ENCODE measurements at regions not wholly inside any gene's neighbourhood (a gene's known extent, or its start where the extent isn't known, plus 50 kb on each side); places are given as distances from the start of the nearest gene placed in this dataset.

DNA sequence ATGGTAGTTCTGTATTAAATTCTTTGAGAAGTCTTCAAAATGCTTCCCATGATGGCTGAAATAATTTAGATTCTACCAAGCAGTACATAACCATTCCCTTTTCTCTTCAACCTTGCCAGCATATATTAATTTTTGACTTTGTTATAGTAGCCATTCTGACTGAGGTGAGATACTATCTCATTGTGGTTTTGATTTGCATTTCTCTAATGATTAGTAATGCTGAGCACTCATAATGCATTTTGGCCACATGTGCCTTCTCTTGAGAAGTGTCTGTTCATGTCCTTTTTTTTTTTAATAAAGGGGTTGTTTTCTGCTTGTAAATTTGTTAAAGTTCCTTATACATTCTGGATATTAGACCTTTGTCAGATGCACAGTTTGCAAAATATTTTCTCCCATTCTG is 173.9 kb downstream of the CALCRL start:
- H3K27me3 ChIP-seq (ENCODE audit: control insufficient read depth, insufficient read depth, low read length), result no peaks in the 10 kb centered on the region
- TF ChIP-seq, protein P1, sequence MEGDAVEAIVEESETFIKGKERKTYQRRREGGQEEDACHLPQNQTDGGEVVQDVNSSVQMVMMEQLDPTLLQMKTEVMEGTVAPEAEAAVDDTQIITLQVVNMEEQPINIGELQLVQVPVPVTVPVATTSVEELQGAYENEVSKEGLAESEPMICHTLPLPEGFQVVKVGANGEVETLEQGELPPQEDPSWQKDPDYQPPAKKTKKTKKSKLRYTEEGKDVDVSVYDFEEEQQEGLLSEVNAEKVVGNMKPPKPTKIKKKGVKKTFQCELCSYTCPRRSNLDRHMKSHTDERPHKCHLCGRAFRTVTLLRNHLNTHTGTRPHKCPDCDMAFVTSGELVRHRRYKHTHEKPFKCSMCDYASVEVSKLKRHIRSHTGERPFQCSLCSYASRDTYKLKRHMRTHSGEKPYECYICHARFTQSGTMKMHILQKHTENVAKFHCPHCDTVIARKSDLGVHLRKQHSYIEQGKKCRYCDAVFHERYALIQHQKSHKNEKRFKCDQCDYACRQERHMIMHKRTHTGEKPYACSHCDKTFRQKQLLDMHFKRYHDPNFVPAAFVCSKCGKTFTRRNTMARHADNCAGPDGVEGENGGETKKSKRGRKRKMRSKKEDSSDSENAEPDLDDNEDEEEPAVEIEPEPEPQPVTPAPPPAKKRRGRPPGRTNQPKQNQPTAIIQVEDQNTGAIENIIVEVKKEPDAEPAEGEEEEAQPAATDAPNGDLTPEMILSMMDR (IDR thresholded peaks at IDR 0.05), result no peak
- Mint-ChIP-seq H3K4me3 (no peak overlapping the region), H3K36me3 (peaks cover 11% of the 10 kb centered on the region), H3K4me1 (no peaks in the 10 kb centered on the region), H3K27ac (no peak overlapping the region), H3K9me3 (peaks cover 8 to 20% of the 10 kb centered on the region in 2 donors), H3K27me3 (ENCODE audit: low read depth in 2 of 2) (no peaks in the 10 kb centered on the region)
- H3K4me3 ChIP-seq (ENCODE audit: low read length), result no peak overlapping the region
- H3K36me3 ChIP-seq (ENCODE audit: control insufficient read depth, insufficient read depth, low read length), result no peaks in the 10 kb centered on the region
- peaks cover 2% of the 10 kb centered on the region for H3K9me3 ChIP-seq (ENCODE audit: control insufficient read depth, insufficient read depth, low read length)
- DNase-seq, result no peak
- no peak overlapping the region for H3K27ac ChIP-seq (ENCODE audit: low read length)
- no peaks in the 10 kb centered on the region for H3K4me1 ChIP-seq (ENCODE audit: control insufficient read depth, insufficient read depth, low read length)
- intact Hi-C loops (cut with micrococcal nuclease), result no loop called here
- ATAC-seq, result no peak

DNA sequence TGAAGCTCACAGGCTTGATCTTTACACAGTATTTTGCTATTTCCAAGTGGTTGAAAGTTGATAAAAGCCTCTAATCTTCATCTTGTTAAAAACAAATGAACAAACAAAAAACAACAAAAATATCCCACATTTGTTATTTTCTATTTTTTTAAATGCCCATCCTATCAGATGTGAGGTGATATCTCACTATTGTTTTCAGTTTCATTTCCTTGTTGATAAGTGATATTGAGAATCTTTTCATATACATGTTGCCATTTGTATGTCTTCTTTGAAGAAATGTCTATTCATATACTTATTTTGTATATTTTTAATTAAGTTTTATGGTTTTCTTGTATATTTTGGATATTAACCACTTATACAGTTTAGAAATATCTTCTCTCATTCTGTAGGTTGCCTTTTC is 175.8 kb downstream of the CALCRL start:
- intact Hi-C loops (cut with micrococcal nuclease), result no loop called here
- Histone ChIP-seq H3K36me3 (ENCODE audit: control insufficient read depth, insufficient read depth, low read length) (no peaks in the 10 kb centered on the region), H3K9me3 (ENCODE audit: control insufficient read depth, insufficient read depth, low read length) (no peaks in the 10 kb centered on the region), H3K4me1 (ENCODE audit: control insufficient read depth, insufficient read depth, low read length) (no peaks in the 10 kb centered on the region), H3K27me3 (ENCODE audit: control insufficient read depth, insufficient read depth, low read length) (no peaks in the 10 kb centered on the region), H3K27ac (ENCODE audit: low read length) (no peak overlapping the region), H3K4me3 (ENCODE audit: low read length) (no peak overlapping the region)
- Mint-ChIP-seq H3K4me3 (no peak overlapping the region), H3K36me3 (peaks cover 11% of the 10 kb centered on the region), H3K4me1 (no peaks in the 10 kb centered on the region), H3K27me3 (ENCODE audit: low read depth in 2 of 2) (no peaks in the 10 kb centered on the region), H3K9me3 (peaks cover 7 to 24% of the 10 kb centered on the region in 2 donors), H3K27ac (no peak overlapping the region)
- ATAC-seq (no peak), DNase-seq (no peak)
- TF ChIP-seq, protein P1 (IDR thresholded peaks at IDR 0.05), result no peak

DNA sequence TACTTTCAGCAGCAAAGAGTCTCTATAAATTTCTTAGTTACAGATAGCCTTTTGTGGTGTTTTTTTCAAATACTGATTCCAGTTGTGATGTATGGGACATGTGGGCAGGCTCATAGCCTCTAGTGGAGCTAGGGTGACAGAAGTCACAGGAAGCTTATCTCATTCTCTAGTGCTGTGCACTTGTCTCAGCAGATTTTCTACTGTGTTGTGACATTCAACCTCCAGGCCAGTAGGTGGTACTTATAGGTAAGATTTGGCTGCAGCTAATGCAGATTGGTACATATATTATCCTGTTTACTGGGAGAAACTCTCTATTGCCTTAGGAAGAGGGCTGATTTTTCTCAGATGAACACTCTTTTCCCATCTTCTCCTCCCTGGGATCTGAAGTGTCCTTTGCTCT is 176.2 kb downstream of the CALCRL start:
- Histone ChIP-seq H3K9me3 (ENCODE audit: control insufficient read depth, insufficient read depth, low read length) (no peaks in the 10 kb centered on the region), H3K36me3 (ENCODE audit: control insufficient read depth, insufficient read depth, low read length) (no peaks in the 10 kb centered on the region), H3K27ac (ENCODE audit: low read length) (no peak overlapping the region), H3K4me1 (ENCODE audit: control insufficient read depth, insufficient read depth, low read length) (no peaks in the 10 kb centered on the region), H3K27me3 (ENCODE audit: control insufficient read depth, insufficient read depth, low read length) (no peaks in the 10 kb centered on the region), H3K4me3 (ENCODE audit: low read length) (no peak overlapping the region)
- intact Hi-C loops (cut with micrococcal nuclease), result no loop called here
- TF ChIP-seq, protein P1 (IDR thresholded peaks at IDR 0.05), result no peak
- no peak overlapping the region for H3K27ac Mint-ChIP-seq
- no peaks in the 10 kb centered on the region for H3K4me1 Mint-ChIP-seq
- no peaks in the 10 kb centered on the region for H3K27me3 Mint-ChIP-seq (ENCODE audit: low read depth in 2 of 2)
- no peak for ATAC-seq
- no peak overlapping the region for H3K4me3 Mint-ChIP-seq
- H3K9me3 Mint-ChIP-seq, result peaks cover 5 to 24% of the 10 kb centered on the region in 2 donors
- no peak for DNase-seq
- H3K36me3 Mint-ChIP-seq, result peaks cover 11% of the 10 kb centered on the region

DNA sequence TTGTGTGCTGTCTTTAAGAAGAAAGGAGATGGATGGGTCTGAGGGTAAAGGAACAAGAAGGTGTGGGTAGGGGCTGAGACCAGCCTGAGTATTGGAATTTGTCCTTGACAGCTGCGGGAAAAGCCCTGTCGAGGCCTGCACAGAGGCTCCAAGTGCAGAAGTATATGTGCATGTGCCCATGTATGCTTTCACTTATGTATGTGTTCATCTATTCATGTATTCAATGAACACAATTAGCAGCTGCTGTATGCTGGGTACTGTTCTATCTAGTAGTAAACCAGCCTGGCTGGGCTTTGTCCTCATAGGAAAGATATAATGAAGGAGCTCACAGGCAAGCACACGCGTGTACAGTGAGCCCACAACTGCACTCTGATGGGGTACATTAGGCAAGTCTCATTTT is 181.4 kb downstream of the CALCRL start:
- TF ChIP-seq, protein P1 (IDR thresholded peaks at IDR 0.05), result no peak
- no peak overlapping the region for H3K4me3 Mint-ChIP-seq

More for the DNA sequence above, 181.4 kb downstream of the CALCRL start:
- Histone ChIP-seq H3K27ac (ENCODE audit: low read length) (no peak overlapping the region), H3K4me1 (ENCODE audit: control insufficient read depth, insufficient read depth, low read length) (no peaks in the 10 kb centered on the region), H3K4me3 (ENCODE audit: low read length) (no peak overlapping the region), H3K27me3 (ENCODE audit: control insufficient read depth, insufficient read depth, low read length) (no peaks in the 10 kb centered on the region), H3K9me3 (ENCODE audit: control insufficient read depth, insufficient read depth, low read length) (peaks cover 4% of the 10 kb centered on the region), H3K36me3 (ENCODE audit: control insufficient read depth, insufficient read depth, low read length) (no peaks in the 10 kb centered on the region)
- Mint-ChIP-seq H3K4me1 (no peaks in the 10 kb centered on the region), H3K27ac (no peak overlapping the region), H3K9me3 (peaks cover 10 to 26% of the 10 kb centered on the region in 2 donors), H3K27me3 (ENCODE audit: low read depth in 2 of 2) (no peaks in the 10 kb centered on the region), H3K36me3 (peaks cover 12% of the 10 kb centered on the region)
- DNase-seq (no peak), ATAC-seq (no peak)
- intact Hi-C loops (cut with micrococcal nuclease), result no loop called here
- 69% methylated on average over 4 of the region's 4 CpGs for WGBS (ENCODE audit: insufficient coverage)

Data from natural killer cell (primary cell).